GM21360 (cell line): ENCODE measurements at regions not wholly inside any gene's neighbourhood (a gene's known extent, or its start where the extent isn't known, plus 50 kb on each side); places are given as distances from the start of the nearest gene placed in this dataset.
A peak's percentile ranks its signal among the peaks of the same experiment; 100 is the strongest.

Experiments
- ATAC-seq: cut with Tn5 transposase; IDR thresholded peaks from one replicate; pipeline ENCODE4 v1.9.1; 2021; ENCODE audit warnings: mild to moderate bottlenecking, moderate library complexity; ENCODE audit not compliant: unreplicated experiment

DNA sequence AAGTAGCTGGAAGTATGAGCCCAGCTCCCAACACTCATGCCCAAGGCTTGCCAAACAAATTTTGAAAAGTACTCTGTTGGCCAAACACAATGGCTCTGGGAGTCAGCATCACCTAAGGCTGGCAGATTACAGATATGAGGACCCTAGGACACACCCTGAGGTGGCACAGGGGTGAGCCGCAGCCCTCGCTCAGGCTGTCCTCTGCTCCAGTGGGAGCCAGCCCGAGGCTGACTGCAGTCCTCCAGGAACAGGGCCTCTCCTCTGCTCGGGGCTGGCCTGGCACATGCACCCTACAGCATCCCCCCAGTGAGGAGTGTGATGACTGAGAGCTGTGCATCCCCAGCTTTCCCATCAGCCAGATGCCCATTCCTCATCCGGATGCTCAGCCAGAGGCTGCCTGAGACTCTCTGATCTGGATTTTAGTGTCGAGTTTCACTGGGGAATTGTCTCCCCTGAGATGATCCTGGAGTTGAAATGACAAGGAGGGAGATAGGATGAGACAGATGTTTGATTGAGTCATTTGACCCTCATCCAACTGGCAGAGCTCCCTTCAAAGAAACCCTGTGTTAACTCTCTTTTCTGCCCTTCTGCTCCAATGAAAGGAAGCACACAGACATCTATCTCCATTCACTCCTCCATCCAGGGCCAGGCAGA, 269.3 kb upstream of the NCKAP5 start:
- no peak for ATAC-seq

DNA sequence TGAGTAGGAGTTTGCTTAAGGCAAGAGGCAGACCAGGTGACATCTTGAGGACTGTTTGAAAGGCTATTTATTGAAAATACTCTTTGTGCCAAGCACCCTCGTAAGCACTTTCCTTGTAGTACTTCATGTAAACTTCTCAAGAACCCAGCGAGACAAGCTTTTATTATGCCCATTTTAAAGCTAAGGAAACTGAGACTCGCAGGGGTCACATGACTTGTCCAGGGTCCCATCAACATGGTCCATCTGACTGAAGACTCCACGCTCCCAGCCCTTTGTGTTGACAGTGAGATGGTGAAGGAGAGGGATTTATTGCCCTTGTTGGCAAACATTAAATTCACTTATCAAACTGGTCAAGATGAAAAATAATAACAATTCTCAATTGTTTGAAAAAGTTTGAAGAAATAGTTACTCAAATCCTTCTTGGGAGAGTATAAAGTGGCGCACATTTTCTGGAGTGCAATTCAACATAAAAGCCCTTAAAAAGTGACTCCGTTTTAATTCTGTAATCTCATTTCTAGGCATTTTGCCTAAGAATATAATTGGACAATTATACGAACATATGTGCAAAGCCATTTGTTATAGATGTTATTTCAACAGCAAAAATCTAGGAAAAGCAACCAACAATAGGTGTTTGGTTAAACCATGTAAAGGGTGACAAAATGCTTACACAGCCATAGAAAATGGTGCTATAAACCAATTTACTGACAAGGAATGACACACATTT, 270.5 kb upstream of the NCKAP5 start:
- ATAC-seq, result no peak

DNA sequence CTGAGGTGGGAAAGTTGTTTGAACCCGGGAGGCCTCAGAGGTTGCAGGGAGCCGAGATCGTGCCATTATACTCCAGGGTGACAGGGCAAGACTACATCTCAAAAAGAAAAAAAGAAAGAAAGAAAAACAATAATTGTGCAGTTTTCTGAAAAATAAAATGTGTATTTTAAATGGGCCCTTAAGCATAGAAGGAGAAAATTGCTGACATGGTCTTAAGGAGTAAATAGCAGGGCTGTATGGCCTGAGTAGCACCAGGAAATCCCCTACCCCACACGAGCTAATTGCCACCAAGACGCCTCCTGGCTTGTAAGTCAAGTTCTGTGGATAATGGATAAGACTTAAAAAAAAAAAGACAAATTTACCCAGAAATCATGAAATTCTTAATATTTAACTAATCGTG, 271.4 kb upstream of the NCKAP5 start:
- ATAC-seq, result no peak

DNA sequence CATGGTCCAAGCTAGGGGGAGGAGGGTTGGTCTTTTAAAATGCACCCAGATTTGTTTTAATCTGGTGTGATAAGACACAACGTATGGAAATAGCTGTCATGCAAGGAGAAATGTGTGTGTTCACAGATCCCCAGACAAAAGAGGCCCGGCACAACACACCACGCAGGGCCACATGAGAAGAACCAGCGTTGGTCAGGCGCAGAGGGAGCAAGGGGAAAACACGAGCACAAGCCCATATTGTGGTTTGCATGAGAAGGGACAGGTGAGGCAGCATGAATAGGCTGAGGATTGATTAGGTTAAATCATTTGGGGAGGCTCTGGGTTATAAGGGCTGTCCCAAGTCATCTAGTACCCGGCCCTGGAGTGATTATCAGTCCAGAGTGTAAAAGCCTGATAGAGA, 272.5 kb upstream of the NCKAP5 start:
- no peak for ATAC-seq

DNA sequence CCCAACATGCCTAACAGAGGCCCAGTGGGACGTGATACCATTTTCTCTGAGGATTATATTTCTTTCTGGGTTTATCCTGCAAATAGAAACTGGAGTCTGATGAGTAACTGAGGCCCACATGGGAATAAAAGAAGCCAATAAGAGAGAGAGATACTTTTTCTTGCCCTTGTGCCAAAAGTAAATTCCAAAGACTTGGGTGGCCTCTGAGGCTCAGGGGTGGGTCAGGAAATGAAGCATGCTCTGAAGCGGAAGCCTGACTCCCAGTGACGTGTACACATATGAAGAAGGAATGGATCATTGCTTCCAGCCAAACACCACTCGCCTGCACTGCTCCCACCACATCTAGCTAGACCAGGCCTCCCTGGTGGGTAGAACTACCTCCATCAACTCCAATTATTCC, 273.6 kb upstream of the NCKAP5 start:
- no peak for ATAC-seq

DNA sequence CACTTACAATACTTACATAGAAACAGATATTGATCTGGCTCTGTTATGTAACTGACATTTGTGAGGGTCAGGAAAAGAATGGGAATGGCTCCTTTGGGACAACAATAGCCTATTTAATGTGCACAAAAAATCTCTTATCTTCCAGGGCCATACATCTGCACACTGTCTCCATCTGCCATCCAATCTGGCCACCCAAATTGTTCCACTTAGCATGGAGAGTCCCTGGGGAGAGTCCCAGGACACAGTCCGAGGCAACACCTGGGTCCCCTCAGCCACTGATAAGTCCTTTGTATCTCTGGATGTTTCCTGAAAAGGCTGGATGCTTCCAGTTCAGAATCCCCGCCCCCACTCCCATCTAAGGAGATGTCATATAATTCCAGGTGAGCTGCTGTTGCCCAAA, 274.2 kb upstream of the NCKAP5 start:
- ATAC-seq, result no peak

DNA sequence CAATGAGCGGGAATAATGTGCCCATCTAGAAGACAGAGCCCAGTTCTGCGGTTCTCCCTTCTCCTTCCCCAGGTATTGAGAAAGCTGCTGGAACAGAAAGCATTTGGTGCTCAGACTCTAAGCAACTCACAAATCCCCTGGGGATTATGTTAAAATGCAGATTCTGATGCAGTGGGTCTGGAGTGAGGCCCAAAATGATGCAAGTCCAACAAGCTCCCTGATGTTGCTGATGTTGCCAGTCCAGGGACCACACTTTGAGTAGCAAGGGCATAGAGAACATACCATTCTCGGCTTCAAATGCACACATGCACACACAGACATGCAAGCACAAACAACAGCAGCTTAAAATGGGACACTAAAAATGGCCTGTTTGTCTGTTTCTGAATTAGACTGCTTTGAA, 274.8 kb upstream of the NCKAP5 start:
- ATAC-seq, result no peak

DNA sequence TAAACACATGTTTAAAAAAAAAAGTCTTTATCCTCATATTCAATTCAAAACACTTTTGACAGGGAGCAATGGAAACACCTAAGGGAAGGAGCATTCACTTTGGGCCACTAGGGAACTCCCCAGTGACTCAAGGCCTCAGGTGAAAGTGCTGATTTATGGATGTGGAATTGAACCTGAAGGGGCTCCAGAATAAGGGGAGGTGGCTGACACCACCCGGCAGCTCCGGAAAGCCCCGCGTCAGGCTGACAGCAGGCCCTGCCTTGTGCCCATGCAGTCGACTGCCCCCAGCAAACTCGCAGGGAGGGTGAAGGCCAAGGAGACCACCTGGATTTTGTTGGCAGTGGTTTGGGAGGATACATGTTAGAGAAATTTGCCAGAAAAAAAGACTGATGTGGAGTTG, 275.3 kb upstream of the NCKAP5 start:
- ATAC-seq, result no peak

DNA sequence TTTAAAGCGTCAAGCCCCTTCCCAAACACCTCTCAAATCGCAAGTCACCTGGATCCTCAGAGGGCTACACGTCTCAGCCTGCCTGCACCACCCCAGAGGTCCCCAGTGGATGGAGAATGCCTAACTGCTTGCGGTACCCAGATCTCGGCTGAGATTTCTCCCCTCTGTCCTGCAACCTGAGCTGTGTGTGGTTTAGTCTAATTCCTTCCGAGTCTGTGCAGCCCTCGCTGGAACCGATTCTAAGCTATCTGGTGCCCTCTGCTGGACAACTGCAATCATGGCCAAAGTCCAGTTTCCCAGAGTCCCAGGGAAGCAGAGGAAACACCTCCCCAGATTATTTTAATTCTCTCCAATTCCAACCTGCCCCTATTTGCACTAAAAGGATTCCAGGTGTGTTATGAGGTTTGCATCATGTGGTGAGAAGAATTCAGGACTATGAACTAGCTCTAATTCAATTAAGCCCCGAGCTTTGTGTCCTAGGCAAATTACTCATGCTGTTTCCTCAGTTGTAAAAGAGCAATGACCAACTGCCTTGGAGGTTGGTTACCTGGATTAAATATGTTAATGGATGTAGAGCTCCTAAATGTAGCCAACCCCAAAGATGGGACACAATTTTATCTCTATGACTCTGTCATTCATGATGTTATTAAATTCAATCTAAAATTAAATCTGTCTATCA, 276.1 kb upstream of the NCKAP5 start:
- peak; percentile 81 for ATAC-seq

DNA sequence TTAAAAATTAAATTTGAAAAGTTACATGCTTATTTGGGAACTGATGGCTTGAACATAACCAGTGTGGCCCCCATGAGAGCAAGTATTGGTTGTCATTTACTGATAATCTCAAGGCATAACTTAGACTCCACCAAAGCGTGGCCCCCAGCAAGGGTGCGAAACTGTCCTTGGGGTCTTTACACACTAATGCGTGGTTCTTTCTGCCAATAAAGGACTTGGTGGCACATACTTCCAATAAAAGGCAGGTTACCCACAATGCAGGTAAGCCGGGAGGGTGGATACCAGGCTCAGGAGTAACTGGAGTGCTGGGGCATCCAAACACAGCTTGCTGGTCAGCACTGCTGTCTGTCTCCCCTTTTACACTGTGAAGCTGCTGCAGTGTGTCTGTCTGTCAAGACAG, 278.2 kb upstream of the NCKAP5 start:
- ATAC-seq, result no peak

DNA sequence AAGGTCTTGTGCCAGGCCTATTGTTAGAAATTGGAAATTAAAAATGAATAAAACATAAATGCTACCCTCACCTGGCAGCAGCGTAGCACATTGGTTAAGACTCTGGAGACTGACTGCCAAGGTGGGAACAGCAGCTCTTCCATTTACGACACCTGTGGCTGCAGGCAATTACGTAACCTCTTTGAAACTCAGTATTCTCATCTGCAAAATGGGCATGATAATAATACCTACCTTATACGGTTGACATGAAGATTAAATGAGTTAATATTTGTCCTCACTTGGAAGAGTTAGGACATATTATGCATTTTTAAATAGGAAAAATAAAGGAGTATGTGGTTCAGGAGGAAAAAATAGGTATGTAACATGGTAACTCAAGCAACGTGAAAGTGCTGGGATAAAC, 279.3 kb upstream of the NCKAP5 start:
- no peak for ATAC-seq

DNA sequence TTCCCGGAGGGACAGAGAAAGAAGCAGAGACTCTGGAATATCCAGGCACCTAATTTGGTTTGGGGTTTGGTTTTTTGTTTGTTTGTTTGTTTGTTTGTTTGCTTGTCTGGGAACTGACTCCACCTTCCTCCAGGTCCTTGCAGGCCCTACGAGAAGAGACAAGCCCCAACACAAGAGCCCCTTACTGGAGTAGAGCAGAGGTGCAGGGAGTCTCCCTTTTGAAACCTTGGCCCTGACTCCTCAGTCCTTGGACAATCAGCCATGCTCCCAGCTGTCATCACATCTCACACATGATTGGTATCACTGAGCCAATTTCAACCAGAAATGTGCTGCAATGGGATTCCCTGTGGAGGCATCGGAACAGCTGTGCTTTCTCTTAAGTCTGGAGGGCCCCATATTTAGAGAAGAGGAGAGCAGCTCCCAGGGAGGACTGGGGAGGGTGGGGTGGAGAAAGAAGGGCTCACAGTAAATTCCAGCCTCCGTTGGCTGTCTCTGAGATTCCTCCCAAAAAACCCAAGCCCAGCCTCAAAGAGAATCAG, 279.9 kb upstream of the NCKAP5 start:
- ATAC-seq, result no peak

DNA sequence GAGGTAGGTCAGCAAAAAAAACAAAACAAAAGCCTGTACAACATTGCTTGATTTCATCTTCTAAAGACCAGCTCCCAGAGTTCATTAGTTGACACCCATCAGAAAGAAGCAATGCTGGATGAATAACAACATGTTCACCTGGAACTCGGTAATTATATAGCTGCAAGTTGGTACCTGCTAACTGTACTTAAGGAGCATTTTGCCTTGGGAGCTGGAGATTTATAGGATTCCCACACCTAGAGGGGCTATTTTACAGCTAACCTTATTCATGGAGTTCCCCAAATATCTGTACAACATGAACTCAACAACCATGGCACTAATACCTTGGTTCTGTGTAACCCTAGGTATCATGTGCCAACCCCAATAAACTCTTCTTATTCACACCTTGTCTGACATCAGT, 281.1 kb upstream of the NCKAP5 start:
- no peak for ATAC-seq

DNA sequence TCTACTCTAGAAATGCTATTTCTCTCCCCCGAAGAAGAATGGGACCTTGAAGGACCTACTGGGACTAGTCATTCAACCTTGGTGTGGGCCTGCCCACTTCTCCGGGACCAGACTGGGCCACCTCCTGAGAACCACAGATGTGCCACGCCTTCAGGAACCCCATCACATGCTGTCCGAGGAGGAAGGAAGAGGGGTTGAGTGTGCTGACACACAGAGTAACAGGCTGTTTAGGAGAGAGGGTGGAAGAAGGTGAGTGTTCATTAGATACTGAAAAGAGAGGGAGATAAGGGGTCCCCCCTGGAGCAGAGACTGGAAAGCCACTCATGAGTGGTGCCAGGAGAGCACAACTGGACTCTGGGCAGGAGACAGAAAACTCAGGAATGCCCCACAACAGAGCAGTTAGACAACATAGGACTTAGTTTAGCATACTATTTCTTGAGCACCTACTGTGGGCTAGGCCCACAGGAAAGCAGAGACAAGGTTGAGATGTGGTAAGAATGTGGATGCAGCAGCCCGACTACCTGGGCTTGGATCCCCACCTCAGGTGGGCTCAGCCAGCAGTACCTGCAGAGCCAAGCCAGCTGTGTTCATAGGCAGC, 286.4 kb upstream of the NCKAP5 start:
- ATAC-seq, result no peak

DNA sequence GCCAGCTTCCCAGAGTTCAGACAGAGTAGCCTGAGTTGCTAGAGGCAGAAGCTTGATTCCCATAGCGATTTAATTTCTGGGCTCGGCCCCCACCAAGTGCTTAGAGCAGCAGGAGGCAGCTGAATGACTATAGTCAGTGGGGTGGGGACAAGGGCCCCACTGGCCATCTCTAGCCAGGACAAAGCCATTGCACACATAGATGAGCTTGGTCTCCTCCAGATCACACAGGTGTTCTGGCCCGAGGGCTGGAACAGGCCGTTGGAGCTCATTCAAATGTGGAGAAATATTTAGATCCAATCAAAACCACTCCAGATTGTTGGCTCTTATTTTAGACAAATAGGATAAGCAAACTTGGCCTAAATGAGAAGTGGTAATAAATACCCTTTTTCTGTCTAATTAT, 287.3 kb upstream of the NCKAP5 start:
- no peak for ATAC-seq

DNA sequence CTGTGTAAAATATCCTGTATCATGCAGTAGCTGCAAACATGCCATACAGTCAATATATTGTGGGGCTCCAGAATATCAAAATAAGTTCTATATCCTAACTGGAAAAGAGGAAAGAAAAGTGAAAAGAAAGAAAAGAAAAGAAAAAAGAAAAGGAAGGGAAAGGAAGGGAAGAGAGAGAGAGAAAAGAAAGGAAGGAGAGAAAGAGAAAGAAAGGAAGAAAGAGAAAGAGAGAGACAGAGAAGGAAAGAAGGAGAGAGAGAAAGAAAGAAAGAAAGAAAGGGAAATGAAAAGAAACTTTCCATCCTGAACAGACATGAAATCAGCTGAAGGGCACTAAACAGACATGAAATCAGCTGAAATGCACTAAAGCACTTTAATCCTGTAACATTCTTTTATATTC, 288.4 kb upstream of the NCKAP5 start:
- ATAC-seq, result no peak

DNA sequence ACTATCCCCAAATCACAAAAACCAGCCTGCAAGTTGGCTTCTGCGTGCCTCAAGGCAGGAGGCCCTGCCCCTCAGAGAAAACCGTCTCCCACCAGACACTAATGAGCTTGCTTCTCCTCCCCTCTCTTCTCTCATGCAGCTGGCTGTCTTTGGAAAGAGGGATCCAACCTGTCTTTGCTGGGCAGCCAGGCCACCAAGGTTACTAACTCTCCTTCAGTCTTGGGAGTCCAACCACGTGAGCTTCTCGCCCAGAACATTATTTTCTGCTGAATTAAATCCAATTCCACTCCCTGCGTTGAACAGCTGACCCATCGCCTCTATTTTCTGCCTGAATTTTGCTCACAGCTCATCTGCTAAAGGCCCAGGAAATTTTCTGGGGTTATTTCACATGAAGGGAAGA, 291.3 kb upstream of the NCKAP5 start:
- ATAC-seq, result no peak

DNA sequence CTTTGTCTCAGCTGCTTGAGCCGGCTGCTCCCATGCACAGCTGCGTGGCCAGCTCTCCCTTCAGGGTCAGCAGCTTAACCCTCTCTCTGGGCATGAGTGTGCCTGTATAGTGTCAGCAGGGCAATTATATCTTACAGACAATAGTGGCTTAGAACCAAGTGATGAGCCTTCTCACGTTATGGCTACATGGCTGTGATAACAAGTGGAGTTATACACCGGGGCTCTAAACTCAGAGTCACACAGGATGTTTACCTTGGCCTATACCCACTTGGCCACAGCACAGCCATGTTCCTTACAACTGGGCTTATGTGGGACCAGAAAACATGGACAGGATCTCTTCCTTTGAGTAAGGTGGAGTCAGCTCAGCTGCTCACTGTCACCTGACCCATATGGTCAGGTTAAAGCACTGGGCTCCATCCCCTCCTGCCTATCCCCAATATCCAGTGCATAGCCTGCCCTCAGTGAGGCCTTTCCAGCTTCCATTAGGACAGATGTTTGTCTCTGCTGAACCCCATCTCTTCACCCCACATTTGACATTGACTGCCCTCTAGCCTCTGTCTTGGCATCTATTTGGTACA, 294.2 kb upstream of the NCKAP5 start:
- ATAC-seq, result no peak

DNA sequence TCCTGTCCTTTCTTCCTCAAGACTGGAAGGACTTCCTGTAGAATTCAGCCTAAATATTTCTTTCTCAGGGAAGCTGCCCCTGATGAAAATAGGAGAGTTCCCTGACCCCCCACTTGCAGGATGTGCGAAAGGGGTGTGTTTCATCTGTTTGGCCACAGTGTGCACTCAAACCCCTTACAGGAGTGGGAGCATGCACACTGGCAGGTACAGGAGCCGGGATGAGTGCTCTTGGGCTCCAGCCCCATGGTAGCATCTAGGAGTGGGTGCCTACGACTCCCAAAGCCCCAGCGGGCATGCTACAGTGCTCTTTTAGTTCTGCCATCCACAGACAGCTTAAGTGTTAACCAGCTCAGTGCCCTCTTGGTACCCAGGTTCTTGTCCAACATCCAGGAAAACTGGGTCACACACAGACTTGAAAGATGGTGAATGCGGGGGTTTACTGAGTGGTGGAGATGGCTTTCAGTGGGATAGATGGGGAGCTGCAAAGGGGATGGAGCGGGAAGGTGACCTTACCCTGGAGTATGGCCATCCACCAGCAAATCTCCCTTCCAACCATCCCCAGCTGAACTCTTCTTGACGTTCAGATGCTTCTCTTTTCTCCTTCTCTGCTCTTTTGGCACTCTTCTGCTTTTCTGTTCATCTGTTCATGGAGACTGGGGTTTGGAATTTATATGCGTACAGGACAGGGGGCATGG, 295.0 kb upstream of the NCKAP5 start:
- no peak for ATAC-seq

DNA sequence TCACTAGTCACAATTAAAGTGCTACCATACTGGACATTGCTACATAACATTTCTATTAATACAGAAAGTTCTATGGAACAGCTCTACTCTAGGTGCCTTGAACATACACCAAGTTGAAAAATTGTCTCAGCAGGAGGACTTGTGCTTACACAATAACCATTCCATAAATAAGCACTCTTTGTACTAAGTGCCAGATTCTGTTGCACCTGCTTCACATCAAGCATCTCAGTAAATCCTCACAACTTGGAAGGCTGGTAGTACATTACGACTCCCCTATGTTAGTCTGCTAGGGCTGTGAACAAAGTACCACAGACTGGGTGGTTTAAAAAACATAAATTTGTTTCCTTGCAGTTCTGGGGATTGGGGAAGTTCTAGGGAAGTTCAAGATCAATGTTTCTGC, 296.9 kb upstream of the NCKAP5 start:
- ATAC-seq, result no peak

DNA sequence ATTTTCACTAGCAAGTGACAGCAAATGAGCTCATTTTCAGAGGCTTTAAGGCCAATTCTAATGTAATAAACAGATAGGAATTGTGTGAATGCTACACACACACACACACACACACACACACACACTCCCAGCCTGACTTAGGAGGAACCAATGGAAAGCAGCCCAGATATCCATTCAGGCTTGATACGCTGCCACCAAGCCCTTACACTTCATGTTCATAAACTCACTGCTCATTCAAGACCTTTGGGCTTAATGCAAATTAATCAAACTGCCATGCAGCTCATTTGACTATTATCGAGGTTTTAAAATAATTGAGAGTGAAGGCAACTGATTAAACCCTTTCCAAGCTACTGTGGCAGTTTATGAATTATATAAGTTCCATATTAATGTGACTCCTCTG, 298.9 kb upstream of the NCKAP5 start:
- no peak for ATAC-seq
